Limb (tissue), 2 donors: ENCODE measurements at regions not wholly inside any gene's neighbourhood (a gene's known extent, or its start where the extent isn't known, plus 50 kb on each side); places are given as distances from the start of the nearest gene placed in this dataset.
A peak's percentile ranks its signal among the peaks of the same experiment; 100 is the strongest.
"Not testable (repeated sequence)": the region's sequence is repeated elsewhere in the genome, so short reads cannot be mapped to it uniquely, and the experiment has no call there.

Experiments used
- DNase-seq, 2 donors: peaks; one replicate each; pipeline ENCODE4 v3.0.0-alpha.2; 2016; ENCODE audit errors: extremely low spot score in 2 of 2

GRCh38 chr15:70376929-70377691 is 279.4 kb upstream of the TLE3 start:
- peak; percentile 24 to 68 for DNase-seq

- peak in 1 of 2 donors; percentile 35 for DNase-seq
These were observed 278.6 kb upstream of the TLE3 start for GRCh38 chr15:70376031-70376928.

GRCh38 chr15:70375586-70375985 is 277.9 kb upstream of the TLE3 start:
- DNase-seq, result no peak

DNA sequence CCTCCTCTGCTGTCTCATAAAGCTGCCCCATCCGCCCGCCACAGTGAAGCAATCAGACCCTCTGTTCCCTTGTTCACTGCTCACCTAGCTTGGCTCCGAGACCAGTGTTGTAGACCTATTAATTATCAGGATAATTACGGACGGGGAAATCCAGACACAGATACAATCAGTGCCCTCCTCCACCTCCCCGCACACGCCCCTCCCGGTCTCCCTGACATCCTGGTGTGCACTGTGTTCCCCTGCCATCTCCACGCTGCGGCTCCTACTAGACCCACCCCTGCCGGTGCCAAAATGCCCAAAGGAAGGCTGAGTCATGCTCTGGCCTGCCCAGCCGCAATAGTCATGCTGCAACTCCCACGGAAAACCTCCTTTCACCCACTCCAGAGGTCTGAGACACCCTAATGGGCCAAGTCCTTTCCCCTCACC is 277.3 kb upstream of the TLE3 start:
- DNase-seq, result peak in 1 of 2 donors; percentile 26

DNA sequence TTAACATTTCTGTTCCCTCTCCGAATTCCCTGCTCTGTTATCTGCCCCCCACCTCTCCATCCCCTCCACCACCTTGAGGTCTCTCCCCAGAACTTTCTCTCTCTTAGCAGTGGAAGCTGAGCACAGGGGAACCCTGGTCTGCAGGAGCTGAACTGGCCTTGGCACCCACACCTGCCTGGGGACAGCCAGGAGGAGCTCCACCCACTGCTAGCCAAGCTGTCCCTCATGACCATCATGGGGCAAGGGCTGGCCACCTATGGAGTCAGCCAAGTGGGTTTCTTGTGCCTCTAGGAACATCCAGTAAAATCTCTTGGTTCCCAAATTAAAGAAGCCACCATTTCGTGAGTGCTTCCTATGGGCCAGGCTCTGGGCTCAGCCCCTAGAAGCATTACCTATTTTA is 276.4 kb upstream of the TLE3 start:
- no peak for DNase-seq

- not testable (repeated sequence) for DNase-seq
These were observed 275.7 kb upstream of the TLE3 start for GRCh38 chr15:70373439-70373838.

DNA sequence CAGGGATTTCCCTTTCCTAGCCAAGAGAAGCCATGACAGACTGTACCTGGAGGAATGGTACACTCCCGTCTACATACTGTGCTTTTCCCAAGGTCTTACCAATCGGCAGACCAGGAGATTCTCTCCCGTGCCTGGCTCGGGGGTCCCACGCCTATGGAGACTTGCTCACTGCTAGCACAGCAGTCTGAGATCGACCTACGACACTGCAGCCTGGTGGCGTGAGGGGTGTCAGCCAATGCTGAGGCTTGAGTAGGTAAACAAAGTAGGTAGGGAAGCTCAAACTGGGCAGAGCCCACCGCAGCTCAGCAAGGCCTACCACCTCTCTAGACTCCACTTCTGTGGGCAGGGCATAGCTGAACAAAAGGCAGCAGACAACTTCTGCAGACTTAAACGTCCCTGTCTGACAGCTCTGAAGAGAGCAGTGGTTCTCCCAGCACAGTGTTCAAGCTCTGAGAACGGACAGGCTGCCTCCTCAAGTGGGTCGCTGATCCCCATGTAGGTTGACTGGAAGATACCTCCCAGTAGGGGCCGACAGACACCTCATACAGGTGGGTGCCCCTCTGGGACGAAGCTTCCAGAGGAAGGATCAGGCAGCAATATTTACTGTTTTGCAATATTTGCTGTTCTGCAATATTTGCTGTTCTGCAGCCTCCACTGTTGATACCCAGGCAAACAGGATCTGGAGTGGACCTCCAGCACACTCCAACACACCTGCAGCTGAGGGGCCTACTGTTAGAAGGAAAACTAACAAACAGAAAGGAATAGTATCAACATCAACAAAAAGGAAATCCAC is 270.4 kb upstream of the TLE3 start:
- DNase-seq, result not testable (repeated sequence)

GRCh38 chr15:70364023-70364422 is 266.3 kb upstream of the TLE3 start:
- not testable (repeated sequence) for DNase-seq

GRCh38 chr15:70362886-70363285 is 265.2 kb upstream of the TLE3 start:
- peak in 1 of 2 donors; percentile 61 for DNase-seq

GRCh38 chr15:70362350-70362749 is 264.6 kb upstream of the TLE3 start:
- no peak for DNase-seq

DNA sequence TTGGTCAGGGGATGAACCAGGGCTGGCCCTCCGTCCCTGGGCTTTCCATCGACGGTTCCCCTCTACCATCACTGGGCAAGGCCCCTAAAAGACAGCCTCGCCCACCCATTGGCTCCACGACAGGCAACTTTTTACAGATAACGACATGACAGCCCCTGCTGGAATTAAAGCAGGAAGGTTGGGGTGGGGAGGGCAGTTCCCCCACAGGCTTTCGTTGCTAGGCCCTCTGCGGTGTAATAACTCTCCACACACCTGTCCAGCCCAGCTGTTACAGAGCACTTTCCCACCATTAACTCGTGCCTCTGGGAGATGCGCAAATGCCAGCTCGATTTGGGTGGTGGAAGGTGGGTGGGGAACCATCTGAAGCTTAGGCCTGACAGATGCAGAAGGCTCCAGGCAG is 264.2 kb upstream of the TLE3 start:
- no peak for DNase-seq

- DNase-seq, result no peak
These were observed 263.4 kb upstream of the TLE3 start for GRCh38 chr15:70361106-70361505.

GRCh38 chr15:70358871-70359647 is 261.3 kb upstream of the TLE3 start:
- no peak for DNase-seq

GRCh38 chr15:70358011-70358819 is 260.5 kb upstream of the TLE3 start:
- no peak for DNase-seq

- DNase-seq, result no peak
These were observed 259.7 kb upstream of the TLE3 start for GRCh38 chr15:70357453-70357852.

GRCh38 chr15:70356919-70357318 is 259.2 kb upstream of the TLE3 start:
- no peak for DNase-seq

DNA sequence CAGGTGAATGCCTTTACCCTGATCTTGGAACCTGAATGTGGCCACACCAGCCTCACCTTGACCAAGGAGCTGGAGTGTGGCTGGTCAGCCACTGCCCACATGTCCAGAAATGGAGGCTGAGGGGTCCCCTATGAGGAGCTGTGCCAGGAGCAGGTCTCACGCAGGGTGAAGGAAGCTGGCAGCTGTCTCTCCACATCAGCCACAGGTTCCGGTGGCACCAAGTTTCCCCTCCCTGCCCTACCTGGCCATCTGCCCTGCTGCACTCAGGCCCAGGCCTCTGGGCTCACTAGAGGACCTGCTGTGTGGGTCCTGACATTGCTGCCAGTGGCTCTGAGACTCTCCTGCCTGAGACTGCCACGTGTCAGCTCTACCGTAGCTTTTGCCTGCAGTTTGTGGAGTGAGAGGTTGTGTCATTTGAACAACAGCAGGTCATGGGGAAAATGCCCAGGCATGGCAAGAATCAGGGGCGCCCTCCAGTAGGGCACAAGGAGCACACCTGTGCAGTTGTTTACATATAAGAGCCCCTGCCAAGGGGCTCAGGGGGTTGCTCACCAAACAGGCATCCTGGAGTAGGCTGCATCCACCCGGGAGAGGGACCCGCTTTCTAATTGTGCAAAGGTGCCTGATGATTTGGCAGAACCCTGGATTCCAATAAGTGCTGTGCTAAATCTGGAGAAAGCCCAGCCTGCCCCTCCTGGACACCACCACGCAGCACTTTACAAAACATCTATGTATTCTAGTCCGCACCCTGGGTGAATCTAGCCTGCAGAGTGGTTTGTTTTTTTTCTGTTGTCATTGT is 258.5 kb upstream of the TLE3 start:
- no peak for DNase-seq

DNA sequence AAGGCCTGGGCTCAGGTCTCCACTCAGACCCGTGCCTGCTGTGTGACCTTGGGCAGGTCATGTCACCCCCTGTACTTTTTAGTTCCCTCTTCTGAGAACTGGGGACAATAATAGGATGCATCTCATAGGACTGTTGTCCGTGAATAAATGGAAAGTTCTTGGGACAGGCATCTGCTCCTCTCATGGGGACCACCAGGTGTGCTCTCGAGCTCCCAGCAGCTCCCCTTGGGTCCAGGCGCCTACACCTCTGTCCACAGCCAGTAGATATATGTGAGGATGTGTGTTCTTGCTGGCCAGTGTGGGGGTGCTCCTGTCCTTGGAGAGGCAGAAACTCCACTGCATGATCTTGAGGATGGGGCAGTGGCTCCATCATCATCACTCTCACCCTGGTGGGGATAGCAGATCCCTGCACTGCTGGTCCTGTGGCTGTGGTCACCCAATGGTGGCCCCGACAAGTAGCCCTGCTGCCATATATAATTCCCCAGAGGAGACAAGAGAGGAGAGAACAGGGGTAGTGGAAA is 257.6 kb upstream of the TLE3 start:
- DNase-seq, result no peak

GRCh38 chr15:70354346-70354905 is 256.7 kb upstream of the TLE3 start:
- peak in 1 of 2 donors; percentile 64 for DNase-seq
